Bronchial epithelial cell (primary cell): ENCODE measurements at regions not wholly inside any gene's neighbourhood (a gene's known extent, or its start where the extent isn't known, plus 50 kb on each side); places are given as distances from the start of the nearest gene placed in this dataset.

Experiments
- DNase-seq: peaks from one replicate; pipeline ENCODE4 v3.0.0-alpha.2; 2010; ENCODE audit warnings: low read depth
- FAIRE-seq: peaks from 2 replicates; lab custom pipeline; 2011; peaks lifted over from hg19 to GRCh38; lab: Jason Lieb, UNC
- H3K27me3 ChIP-seq: 2 replicates; pipeline ENCODE4 v1.5.1; 2011; ENCODE audit warnings: low read length; ENCODE audit not compliant: control insufficient read depth, insufficient read depth
- H3K36me3 ChIP-seq: 2 replicates; pipeline ENCODE4 v1.5.1; 2011; ENCODE audit warnings: low read length; ENCODE audit not compliant: control insufficient read depth, insufficient read depth
- H3K4me3 ChIP-seq: 2 replicates; pipeline ENCODE4 v1.5.1; 2011; ENCODE audit warnings: mild to moderate bottlenecking, low read depth, low read length, control low read depth
- CTCF ChIP-seq: IDR thresholded peaks from 2 replicates; pipeline ENCODE4 v1.5.1; 2011; ENCODE audit warnings: mild to moderate bottlenecking, moderate library complexity, low read length, control low read depth, inconsistent platforms; ENCODE audit not compliant: insufficient read depth, severe bottlenecking

- FAIRE-seq: peak; percentile 23
- no peak for TF ChIP-seq CTCF
- no peak for DNase-seq
- no peak overlapping the region for H3K4me3 ChIP-seq
- H3K36me3 ChIP-seq: no peaks in the 10 kb centered on the region
- H3K27me3 ChIP-seq: no peaks in the 10 kb centered on the region
Measured at GRCh38 chr7:72465521-72465920, 53.4 kb upstream of the CALN1 start.

- Histone ChIP-seq H3K36me3 (no peaks in the 10 kb centered on the region), H3K4me3 (no peak overlapping the region), H3K27me3 (no peaks in the 10 kb centered on the region)
- no peak for TF ChIP-seq CTCF
- FAIRE-seq: no peak
- DNase-seq: no peak
Measured at GRCh38 chr7:72462311-72462710, 50.2 kb upstream of the CALN1 start.
